H1 (cell line): ENCODE measurements at regions not wholly inside any gene's neighbourhood (a gene's known extent, or its start where the extent isn't known, plus 50 kb on each side); places are given as distances from the start of the nearest gene placed in this dataset.
"Not testable (repeated sequence)": the region's sequence is repeated elsewhere in the genome, so short reads cannot be mapped to it uniquely, and the experiment has no call there.

Source experiments
- CTCF ChIA-PET: fragments of 300-600 bp; sonication (Branson Sonifier 250); formaldehyde crosslinking; loops from one replicate; lab custom pipeline; 2021; ENCODE audit not compliant: partially characterized antibody; lab: Charles Lee
- POLR2A ChIA-PET: fragments of 300-600 bp; sonication (Branson Sonifier 250); formaldehyde crosslinking; loops from one replicate; lab custom pipeline; 2021; ENCODE audit warnings: inconsistent platforms; ENCODE audit not compliant: partially characterized antibody; lab: Charles Lee
- DNase-seq, 2 experiments: peaks; one replicate each; pipeline versions ENCODE4 v3.0.0 to v3.0.0-alpha.2; 2010 to 2022; ENCODE audit warnings: low spot score in 2 of 2, low read depth in 1 of 2, mixed read lengths in 1 of 2
- FAIRE-seq: peaks from 2 replicates; lab custom pipeline; 2011; peaks lifted over from hg19 to GRCh38; lab: Jason Lieb, UNC
- H2AFZ ChIP-seq: 2 replicates; pipeline ENCODE4 v1.8.1; 2012; ENCODE audit warnings: low read length, inconsistent platforms
- H2AK5ac ChIP-seq: 2 replicates; pipeline ENCODE4 v1.6.1; 2013; ENCODE audit warnings: low read depth, low read length
- H2BK120ac ChIP-seq: replicated peaks from 2 replicates; pipeline ENCODE3; 2013; ENCODE audit warnings: low read depth, low read length, inconsistent platforms
- H2BK12ac ChIP-seq: 2 replicates; pipeline ENCODE4 v1.6.1; 2013; ENCODE audit warnings: low read depth, low read length
- H2BK15ac ChIP-seq: 2 replicates; pipeline ENCODE4 v1.6.1; 2013; ENCODE audit warnings: low read length
- H2BK20ac ChIP-seq: 2 replicates; pipeline ENCODE4 v1.6.1; 2013; ENCODE audit warnings: low read length
- H2BK5ac ChIP-seq: 2 replicates; pipeline ENCODE4 v1.6.1; 2013; ENCODE audit warnings: low read depth, low read length
- H3K14ac ChIP-seq: 2 replicates; pipeline ENCODE4 v1.6.1; 2013; ENCODE audit warnings: inconsistent platforms; ENCODE audit not compliant: insufficient read length
- H3K18ac ChIP-seq: 2 replicates; pipeline ENCODE4 v1.6.1; 2013; ENCODE audit warnings: low read length; ENCODE audit errors: extremely low read depth
- H3K23ac ChIP-seq: 2 replicates; pipeline ENCODE4 v1.6.1; 2013; ENCODE audit warnings: inconsistent platforms; ENCODE audit not compliant: insufficient read length
- H3K23me2 ChIP-seq: 2 replicates; pipeline ENCODE4 v1.6.1; 2013; ENCODE audit warnings: low read depth, low read length
- H3K27ac ChIP-seq: 2 replicates; pipeline ENCODE4 v1.6.1; 2011; ENCODE audit warnings: low read depth, low read length, inconsistent platforms
- H3K27me3 ChIP-seq, 4 experiments: replicated peaks in 1 of 4; 1 replicate in 1 of 4; 2 replicates in 3 of 4; pipeline versions ENCODE4 v1.6.1 to v1.8.1; 2011 to 2013; ENCODE audit warnings: low read length in 3 of 4, mild to moderate bottlenecking in 3 of 4, inconsistent platforms in 2 of 4, mixed read lengths in 2 of 4, moderate library complexity in 1 of 4; ENCODE audit not compliant: control insufficient read depth in 3 of 4, insufficient read depth in 3 of 4; ENCODE audit errors: extremely low read depth in 1 of 4
- H3K36me3 ChIP-seq, 4 experiments: 2 replicates each; pipeline versions ENCODE4 v1.6.1 to v1.8.1; 2011 to 2013; ENCODE audit warnings: mild to moderate bottlenecking in 4 of 4, low read length in 3 of 4, moderate library complexity in 2 of 4, control low read depth in 1 of 4, inconsistent platforms in 1 of 4; ENCODE audit not compliant: insufficient read depth in 4 of 4, control insufficient read depth in 2 of 4
- H3K4ac ChIP-seq: replicated peaks from 2 replicates; pipeline ENCODE3; 2013; ENCODE audit warnings: low read length, low read depth, mixed read lengths, inconsistent platforms; ENCODE audit not compliant: insufficient read length
- H3K4me1 ChIP-seq, 4 experiments: replicated peaks in 1 of 4; 1 replicate in 1 of 4; 2 replicates in 3 of 4; pipeline versions ENCODE4 v1.6.1 to v1.8.1; 2011 to 2013; ENCODE audit warnings: low read length in 3 of 4, inconsistent platforms in 2 of 4, mixed read lengths in 1 of 4; ENCODE audit not compliant: insufficient read depth in 4 of 4, control insufficient read depth in 3 of 4
- H3K4me2 ChIP-seq, 2 experiments: 2 replicates each; pipeline versions ENCODE4 v1.6.1 to v1.8.1; 2011 to 2013; ENCODE audit warnings: low read depth in 2 of 2, low read length in 2 of 2, control low read depth in 1 of 2, inconsistent platforms in 1 of 2, mild to moderate bottlenecking in 1 of 2; ENCODE audit not compliant: insufficient read depth in 1 of 2
- H3K4me3 ChIP-seq, 4 experiments: fragments of 200-600, 300-600 bp in 1 of 4; sonication (generic), shearing (Covaris generic), sonication (Bioruptor Twin) in 1 of 4; 2 replicates each; pipeline versions ENCODE4 v1.5.1 to v1.8.1; 2011 to 2016; ENCODE audit warnings: low read length in 4 of 4, low read depth in 3 of 4, control low read depth in 2 of 4, inconsistent platforms in 2 of 4, mild to moderate bottlenecking in 2 of 4, mixed read lengths in 1 of 4, moderate library complexity in 1 of 4; ENCODE audit not compliant: insufficient read depth in 2 of 4; ENCODE audit errors: extremely low read depth in 1 of 4
- H3K56ac ChIP-seq: replicated peaks from 2 replicates; pipeline ENCODE3; 2013; ENCODE audit warnings: low read depth, mild to moderate bottlenecking, mixed read lengths, low read length, inconsistent platforms; ENCODE audit not compliant: insufficient read length
- H3K79me1 ChIP-seq: 2 replicates; pipeline ENCODE4 v1.6.1; 2013; ENCODE audit warnings: low read depth, low read length, control low read depth
- H3K79me2 ChIP-seq, 2 experiments: 2 replicates each; pipeline versions ENCODE4 v1.6.1 to v1.8.1; 2012 to 2013; ENCODE audit warnings: low read length in 2 of 2, mild to moderate bottlenecking in 2 of 2, inconsistent platforms in 1 of 2; ENCODE audit not compliant: insufficient read depth in 2 of 2, control insufficient read depth in 1 of 2
- H3K9ac ChIP-seq, 4 experiments: replicated peaks in 1 of 4; 1 replicate in 1 of 4; 2 replicates in 3 of 4; pipeline versions ENCODE4 v1.6.1 to v1.8.1; 2011 to 2013; ENCODE audit warnings: low read depth in 3 of 4, low read length in 3 of 4, control low read depth in 2 of 4, mild to moderate bottlenecking in 2 of 4, moderate library complexity in 2 of 4, inconsistent platforms in 1 of 4; ENCODE audit errors: extremely low read depth in 1 of 4
- H3K9me3 ChIP-seq, 2 experiments: 2 replicates each; pipeline versions ENCODE4 v1.6.1 to v1.8.1; 2012 to 2013; ENCODE audit warnings: mild to moderate bottlenecking in 2 of 2, moderate library complexity in 2 of 2, control low read depth in 1 of 2, inconsistent platforms in 1 of 2, low read depth in 1 of 2, low read length in 1 of 2, mixed read lengths in 1 of 2; ENCODE audit not compliant: insufficient read depth in 2 of 2
- H4K20me1 ChIP-seq, 2 experiments: replicated peaks in 1 of 2; 2 replicates each; pipeline versions ENCODE3 to v1.8.1; 2011 to 2013; ENCODE audit warnings: inconsistent platforms in 2 of 2, low read length in 2 of 2, mild to moderate bottlenecking in 1 of 2; ENCODE audit not compliant: insufficient read depth in 2 of 2, control insufficient read depth in 1 of 2
- H4K5ac ChIP-seq: 2 replicates; pipeline ENCODE4 v1.6.1; 2013; ENCODE audit warnings: low read length, low read depth, mixed read lengths, inconsistent platforms; ENCODE audit not compliant: insufficient read length
- H4K8ac ChIP-seq: 2 replicates; pipeline ENCODE4 v1.8.0; 2013; ENCODE audit warnings: mild to moderate bottlenecking, moderate library complexity, low read length, inconsistent platforms; ENCODE audit not compliant: insufficient read depth; ENCODE audit errors: extremely low read depth
- H4K91ac ChIP-seq: replicated peaks from 2 replicates; pipeline ENCODE3; 2013; ENCODE audit warnings: low read length, mixed read lengths, inconsistent platforms; ENCODE audit not compliant: insufficient read length
- JUND ChIP-seq: IDR thresholded peaks from 2 replicates; pipeline ENCODE4 v1.6.1; 2011; ENCODE audit warnings: mild to moderate bottlenecking, improper control_type of control experiment, low read length
- RAD21 ChIP-seq, 2 experiments: IDR thresholded peaks in 1 of 2; conservative IDR thresholded peaks in 1 of 2; 2 replicates each; pipeline ENCODE4 v1.6.1; 2011; ENCODE audit warnings: low read depth in 2 of 2, low read length in 2 of 2, improper control_type of control experiment in 1 of 2, inconsistent platforms in 1 of 2, mild to moderate bottlenecking in 1 of 2, moderate library complexity in 1 of 2
- WGBS, 2 experiments: shearing (Covaris generic) in 1 of 2; methylation state at CpG; one replicate each; pipeline versions ENCODE4 v1.1.6 to v1.1.7; 2013 to 2015; ENCODE audit warnings: low lambda C conversion rate in 2 of 2, mixed read lengths in 2 of 2, inconsistent platforms in 1 of 2, low coverage in 1 of 2, missing lambda C conversion rate in 1 of 2; ENCODE audit not compliant: insufficient replicate concordance in 2 of 2, insufficient coverage in 1 of 2, insufficient read length in 1 of 2; ENCODE audit errors: extremely low coverage in 1 of 2, missing lambda C conversion rate in 1 of 2; 5-methylcytosine and 5-hydroxymethylcytosine counted together
- TF ChIP-seq, protein P1 (sequence below), 3 experiments: IDR thresholded peaks; 1 replicate in 2 of 3; 2 replicates in 1 of 3; pipeline versions ENCODE4 v1.5.1 to v1.6.1; 2011; ENCODE audit warnings: low read length in 3 of 3, mild to moderate bottlenecking in 3 of 3, inconsistent platforms in 2 of 3, low read depth in 1 of 3, moderate library complexity in 1 of 3; ENCODE audit not compliant: insufficient read depth in 1 of 3; ENCODE audit errors: control extremely low read depth in 1 of 3

DNA sequence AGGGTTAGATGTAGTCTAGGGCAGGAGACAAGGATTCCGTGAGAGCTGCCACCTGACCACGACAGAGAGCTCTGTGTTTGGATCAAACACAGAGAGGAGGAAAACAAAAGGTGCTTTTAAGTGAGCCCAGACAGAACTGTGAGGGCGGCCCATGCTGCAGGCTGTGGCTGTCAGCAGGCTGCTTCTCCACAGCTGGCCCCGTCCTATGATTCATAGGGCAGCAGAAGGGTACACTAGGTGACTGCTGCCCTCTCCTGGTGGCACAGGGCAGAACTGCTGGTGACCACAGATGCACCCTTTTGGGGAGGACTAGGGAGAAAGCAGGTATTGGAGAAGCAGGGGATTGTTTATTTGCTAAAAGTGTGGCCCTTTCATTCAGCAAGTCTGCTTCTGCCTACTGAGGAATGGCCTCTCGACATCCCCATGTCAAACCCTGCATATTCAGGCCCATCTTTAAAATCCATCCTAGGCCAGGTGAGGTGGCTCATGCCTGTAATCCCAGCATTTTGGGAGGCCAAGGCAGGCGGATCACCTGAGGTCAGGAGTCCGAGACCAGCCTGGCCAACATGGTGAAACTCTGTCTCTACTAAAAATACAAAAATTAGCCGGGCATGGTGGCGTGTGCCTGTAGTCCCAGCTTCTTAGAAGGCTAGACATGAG, 234.4 kb upstream of the FRG2C start:
- H2BK120ac ChIP-seq, H3K18ac ChIP-seq, H2BK20ac ChIP-seq, H3K79me2 ChIP-seq, H2BK5ac ChIP-seq, H3K23me2 ChIP-seq, H2AK5ac ChIP-seq, H3K9me3 ChIP-seq, H3K14ac ChIP-seq, H3K4me1 ChIP-seq, H3K9ac ChIP-seq, H2AFZ ChIP-seq, H3K23ac ChIP-seq, H2BK12ac ChIP-seq, H3K79me1 ChIP-seq, H3K27ac ChIP-seq, H3K4me2 ChIP-seq, H4K20me1 ChIP-seq, H3K4ac ChIP-seq, H2BK15ac ChIP-seq, H4K5ac ChIP-seq, H4K8ac ChIP-seq, H3K4me3 ChIP-seq, H3K56ac ChIP-seq, H4K91ac ChIP-seq, H3K27me3 ChIP-seq, FAIRE-seq, POLR2A ChIA-PET: not testable (repeated sequence)
- 72% methylated on average over 9 of the region's 9 CpGs; no CpG with 5 or more reads in 1 of the 2 experiments for WGBS, 2 experiments
- peaks cover 0 to 12% (median 5%) of the 10 kb centered on the region in 4 experiments; a peak in 3 of 8 replicates for H3K36me3 ChIP-seq
- DNase-seq, result peak; percentile 38 to 77
- CTCF ChIA-PET, result interaction anchor here (0.7 to 5.8 kb wide), 22 partner anchors 9 to 463 kb away, joined by 3 to 27 read pairs (median 4); no protein-coding TSS in a partner anchor
- peak; percentile 70 to 72 for TF ChIP-seq RAD21 (IDR thresholded peaks at IDR 0.05 in 1 of 2, conservative IDR thresholded peaks at IDR 0.05 in 1 of 2; ENCODE audit: low read depth in 2 of 2, low read length in 2 of 2)
- TF ChIP-seq, protein P1, sequence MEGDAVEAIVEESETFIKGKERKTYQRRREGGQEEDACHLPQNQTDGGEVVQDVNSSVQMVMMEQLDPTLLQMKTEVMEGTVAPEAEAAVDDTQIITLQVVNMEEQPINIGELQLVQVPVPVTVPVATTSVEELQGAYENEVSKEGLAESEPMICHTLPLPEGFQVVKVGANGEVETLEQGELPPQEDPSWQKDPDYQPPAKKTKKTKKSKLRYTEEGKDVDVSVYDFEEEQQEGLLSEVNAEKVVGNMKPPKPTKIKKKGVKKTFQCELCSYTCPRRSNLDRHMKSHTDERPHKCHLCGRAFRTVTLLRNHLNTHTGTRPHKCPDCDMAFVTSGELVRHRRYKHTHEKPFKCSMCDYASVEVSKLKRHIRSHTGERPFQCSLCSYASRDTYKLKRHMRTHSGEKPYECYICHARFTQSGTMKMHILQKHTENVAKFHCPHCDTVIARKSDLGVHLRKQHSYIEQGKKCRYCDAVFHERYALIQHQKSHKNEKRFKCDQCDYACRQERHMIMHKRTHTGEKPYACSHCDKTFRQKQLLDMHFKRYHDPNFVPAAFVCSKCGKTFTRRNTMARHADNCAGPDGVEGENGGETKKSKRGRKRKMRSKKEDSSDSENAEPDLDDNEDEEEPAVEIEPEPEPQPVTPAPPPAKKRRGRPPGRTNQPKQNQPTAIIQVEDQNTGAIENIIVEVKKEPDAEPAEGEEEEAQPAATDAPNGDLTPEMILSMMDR (IDR thresholded peaks at IDR 0.05; ENCODE audit: control extremely low read depth in 1 of 3, insufficient read depth in 1 of 3, low read depth in 1 of 3, low read length in 3 of 3), result peak; percentile 70 to 75 (median 72)
- peak; percentile 43; the same call in 1 of the 2 replicates for TF ChIP-seq JUND
